Forelimb muscle (tissue), 1 donor: ENCODE measurements at regions not wholly inside any gene's neighbourhood (a gene's known extent, or its start where the extent isn't known, plus 50 kb on each side); places are given as distances from the start of the nearest gene placed in this dataset.

Experiments used
- DNase-seq: peaks from one replicate; pipeline ENCODE4 v3.0.0-alpha.2; 2013; ENCODE audit warnings: low read depth

GRCh38 chr6:15044146-15044882, 201.6 kb upstream of the JARID2 start:
- no peak for DNase-seq

GRCh38 chr6:15044948-15045347, 200.9 kb upstream of the JARID2 start:
- DNase-seq, result no peak

- no peak for DNase-seq
Measured at GRCh38 chr6:15046751-15047150, 199.1 kb upstream of the JARID2 start.

- DNase-seq, result no peak
Measured at GRCh38 chr6:15048367-15048766, 197.5 kb upstream of the JARID2 start.

- no peak for DNase-seq
Measured at GRCh38 chr6:15058200-15059061, 187.4 kb upstream of the JARID2 start.

- no peak for DNase-seq
Measured at GRCh38 chr6:15061180-15061641, 184.7 kb upstream of the JARID2 start.

GRCh38 chr6:15061908-15062515, 183.9 kb upstream of the JARID2 start:
- no peak for DNase-seq

- DNase-seq, result no peak
Measured at GRCh38 chr6:15062516-15063252, 183.2 kb upstream of the JARID2 start.

GRCh38 chr6:15063253-15063853, 182.5 kb upstream of the JARID2 start:
- DNase-seq, result no peak

- DNase-seq, result no peak
Measured at GRCh38 chr6:15065261-15065989, 180.4 kb upstream of the JARID2 start.

- no peak for DNase-seq
Measured at GRCh38 chr6:15066089-15066758, 179.6 kb upstream of the JARID2 start.

GRCh38 chr6:15073344-15073789, 172.5 kb upstream of the JARID2 start:
- no peak for DNase-seq

- no peak for DNase-seq
Measured at GRCh38 chr6:15073883-15074465, 171.9 kb upstream of the JARID2 start.

GRCh38 chr6:15074806-15075205, 171.1 kb upstream of the JARID2 start:
- DNase-seq, result no peak

GRCh38 chr6:15076565-15076964, 169.3 kb upstream of the JARID2 start:
- no peak for DNase-seq

GRCh38 chr6:15077006-15077405, 168.9 kb upstream of the JARID2 start:
- DNase-seq, result no peak

- no peak for DNase-seq
Measured at GRCh38 chr6:15077961-15078360, 167.9 kb upstream of the JARID2 start.

- no peak for DNase-seq
Measured at GRCh38 chr6:15079288-15079817, 166.5 kb upstream of the JARID2 start.

GRCh38 chr6:15080895-15081294, 165.0 kb upstream of the JARID2 start:
- DNase-seq, result no peak
